OCI-LY1 (cell line): ENCODE measurements at regions not wholly inside any gene's neighbourhood (a gene's known extent, or its start where the extent isn't known, plus 50 kb on each side); places are given as distances from the start of the nearest gene placed in this dataset.

ENCODE experiments used
- CTCF ChIP-seq: fragments of 200-600 bp; sonication (generic), shearing (Covaris generic); IDR thresholded peaks from 2 replicates; pipeline ENCODE4 v1.5.1; 2017; ENCODE audit warnings: mild to moderate bottlenecking, antibody characterized with exemption, low read length, moderate library complexity, mixed read lengths
- EZH2 ChIP-seq: fragments of 200-600 bp; sonication (generic), shearing (Covaris generic); IDR thresholded peaks from 2 replicates; pipeline ENCODE4 v1.8.0; 2017; ENCODE audit warnings: borderline replicate concordance, mixed run types, mild to moderate bottlenecking, antibody characterized with exemption, low read length, moderate library complexity, mixed read lengths

DNA sequence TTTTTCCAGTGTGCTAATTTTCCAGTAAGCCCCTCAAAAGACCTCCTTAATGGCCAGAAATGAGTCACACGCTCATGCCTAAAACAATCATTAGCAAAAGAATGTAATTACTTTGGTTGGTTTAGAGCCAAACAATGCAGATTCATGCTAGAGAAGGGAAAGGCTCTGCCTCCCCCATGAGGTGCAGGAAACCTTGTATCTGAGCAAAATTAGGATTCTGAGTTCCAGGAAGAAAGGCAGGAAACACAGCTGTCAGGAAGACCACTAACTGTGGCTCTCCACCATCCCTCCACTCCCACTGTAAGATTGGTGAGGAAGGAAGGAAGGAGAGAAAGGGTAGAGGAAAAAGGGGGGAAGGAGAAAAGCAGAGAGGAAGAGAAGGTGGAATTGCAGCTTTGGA, 104.9 kb upstream of the DHX15 start:
- TF ChIP-seq CTCF, result no peak
- no peak for TF ChIP-seq EZH2
